Heart left ventricle (tissue), 13 donors: ENCODE measurements at regions not wholly inside any gene's neighbourhood (a gene's known extent, or its start where the extent isn't known, plus 50 kb on each side); places are given as distances from the start of the nearest gene placed in this dataset.

ENCODE experiments used
- POLR2A ChIP-seq, 2 donors: fragments of 450-650 bp; IDR thresholded peaks; one replicate each; pipeline ENCODE4 v1.6.1; 2017; ENCODE audit warnings: antibody characterized with exemption in 2 of 2, mild to moderate bottlenecking in 2 of 2, moderate library complexity in 2 of 2
- TF ChIP-seq, protein P1 (sequence below), 12 donors: fragments of 200-600 bp; sonication (generic) in 4 of 12; IDR thresholded peaks; one replicate each; pipeline versions ENCODE4 v1.5.0 to v1.8.0; 2018 to 2022; ENCODE audit warnings: antibody characterized with exemption in 12 of 12, mild to moderate bottlenecking in 5 of 12
- donor health status: ischemic (EF 13 %, LVEDD 7.1; RV severe dilation, severe dysfunction).
- donor health status: DM: no; HTN: yes; CAD: no.
- donor health status: DM: no; HTN: no; CAD: no.
- donor health status: ischemic (EF 25% LVEDD 6.9; RV normal size, moderate dysfunction).
- donor health status: ischemic (EF 25% LVEDD 5.7; RV mildly dilated, moderate dysfunction).
- donor health status: ischemic (EF 35%, LVEDD 5.7; RV mildly dilated, moderate dysfunction).
- donor health status: nonischemic (EF 11% LVEDD 7.7; RV severe dilation, severe dysfunction).
- donor health status: DM: yes; HTN: yes; CAD: no.
- donor health status: PGD.
- donor health status: ischemic (EF 29% LVEDD 5.4; RV normal size, mild dysfunction).
- donor health status: nonischemic (EF 23%, LVEDD 6.1; RV moderate dilation, normal function).

DNA sequence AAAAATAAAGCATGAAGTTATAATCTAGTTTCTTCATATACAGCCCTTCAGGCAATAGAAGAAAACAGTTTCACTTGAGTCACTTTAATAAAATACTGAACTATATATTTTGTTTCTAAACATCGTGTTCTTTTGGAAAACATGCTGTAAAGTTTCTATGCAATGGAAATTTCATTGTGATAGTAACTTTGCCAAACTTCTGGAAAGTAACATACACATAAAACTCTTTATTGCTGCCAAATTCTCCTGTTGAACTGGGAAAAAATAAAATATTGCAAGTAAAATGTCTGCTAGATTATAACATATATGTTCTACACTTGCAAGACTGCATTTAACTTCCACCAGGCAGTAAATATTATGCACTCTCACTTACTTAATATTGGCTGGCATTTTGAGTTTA, 635.4 kb downstream of the SPRY1 start:
- TF ChIP-seq, protein P1, sequence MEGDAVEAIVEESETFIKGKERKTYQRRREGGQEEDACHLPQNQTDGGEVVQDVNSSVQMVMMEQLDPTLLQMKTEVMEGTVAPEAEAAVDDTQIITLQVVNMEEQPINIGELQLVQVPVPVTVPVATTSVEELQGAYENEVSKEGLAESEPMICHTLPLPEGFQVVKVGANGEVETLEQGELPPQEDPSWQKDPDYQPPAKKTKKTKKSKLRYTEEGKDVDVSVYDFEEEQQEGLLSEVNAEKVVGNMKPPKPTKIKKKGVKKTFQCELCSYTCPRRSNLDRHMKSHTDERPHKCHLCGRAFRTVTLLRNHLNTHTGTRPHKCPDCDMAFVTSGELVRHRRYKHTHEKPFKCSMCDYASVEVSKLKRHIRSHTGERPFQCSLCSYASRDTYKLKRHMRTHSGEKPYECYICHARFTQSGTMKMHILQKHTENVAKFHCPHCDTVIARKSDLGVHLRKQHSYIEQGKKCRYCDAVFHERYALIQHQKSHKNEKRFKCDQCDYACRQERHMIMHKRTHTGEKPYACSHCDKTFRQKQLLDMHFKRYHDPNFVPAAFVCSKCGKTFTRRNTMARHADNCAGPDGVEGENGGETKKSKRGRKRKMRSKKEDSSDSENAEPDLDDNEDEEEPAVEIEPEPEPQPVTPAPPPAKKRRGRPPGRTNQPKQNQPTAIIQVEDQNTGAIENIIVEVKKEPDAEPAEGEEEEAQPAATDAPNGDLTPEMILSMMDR (IDR thresholded peaks at IDR 0.05) = no peak
- no peak for TF ChIP-seq POLR2A (IDR thresholded peaks at IDR 0.05)
